ENCODE measurements at regions not wholly inside any gene's neighbourhood (a gene's known extent, or its start where the extent isn't known, plus 50 kb on each side); places are given as distances from the start of the nearest gene placed in this dataset.

GRCh38 chr3:111480091-111480490 lies 61.9 kb upstream of the CD96 start:
- DNase-seq = no peak

- DNase-seq = no peak
Observed at GRCh38 chr3:111481551-111481950, 60.4 kb upstream of the CD96 start.

DNA sequence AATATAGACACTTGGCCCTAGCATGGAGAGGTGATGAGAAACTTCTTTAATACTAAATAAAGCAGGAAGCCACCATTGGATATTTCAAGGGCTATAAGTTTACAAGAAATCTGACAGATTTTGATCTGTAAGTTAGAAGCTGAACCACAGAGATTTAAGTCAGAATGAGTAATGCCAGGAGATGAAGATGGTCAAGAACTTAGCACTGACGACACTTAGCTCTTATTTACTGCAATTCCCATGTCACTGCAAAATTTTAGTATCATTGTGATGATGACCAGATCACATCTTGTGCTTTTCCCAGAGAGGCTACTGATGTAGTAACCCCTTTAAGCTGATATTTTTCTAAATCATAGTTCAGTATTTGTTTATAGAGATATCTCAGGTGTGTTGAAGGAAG lies 59.4 kb upstream of the CD96 start:
- no peak for DNase-seq

DNA sequence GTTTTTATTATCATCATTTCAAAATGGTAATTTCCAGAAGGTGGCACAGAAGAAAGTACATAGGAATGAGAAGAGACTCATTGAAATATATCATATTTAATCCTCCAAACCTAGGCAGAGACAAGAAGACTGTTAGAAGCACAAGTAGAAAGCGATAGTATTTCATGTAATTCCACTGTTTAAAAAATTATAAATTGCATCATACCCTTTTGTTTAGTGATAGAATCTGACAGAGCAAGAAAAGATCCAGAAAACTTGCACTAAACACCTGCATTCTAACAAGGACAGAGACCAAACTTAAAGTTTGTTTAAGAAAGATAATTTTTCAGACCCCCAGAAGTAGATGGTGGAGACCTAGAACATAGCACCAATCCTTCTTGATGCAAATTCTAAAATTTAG lies 56.9 kb upstream of the CD96 start:
- DNase-seq = no peak

Data from NCI-H1417 (cell line).